GM23338 (cell line): ENCODE measurements at regions not wholly inside any gene's neighbourhood (a gene's known extent, or its start where the extent isn't known, plus 50 kb on each side); places are given as distances from the start of the nearest gene placed in this dataset.

Experiments
- ATAC-seq: fragments of 200-7000 bp; cut with Tn5 transposase; 3 replicates; pipeline ENCODE4 v1.9.1; 2020
- DNase-seq: peaks from one replicate; pipeline ENCODE4 v3.0.0-alpha.2; 2015; ENCODE audit warnings: low spot score
- H2AFZ ChIP-seq: fragments of 200-600 bp; sonication (generic); 2 replicates; pipeline ENCODE4 v1.8.0; 2016; ENCODE audit warnings: antibody characterized with exemption, mild to moderate bottlenecking, moderate library complexity
- H3F3A ChIP-seq: fragments of 200-600 bp; sonication (generic); replicated peaks from 2 replicates; pipeline ENCODE4 v1.8.0; 2017; ENCODE audit warnings: antibody characterized with exemption, mixed run types, low read depth
- H3K27ac ChIP-seq: fragments of 200-600 bp; sonication (generic); 2 replicates; pipeline ENCODE4 v1.6.1; 2016; ENCODE audit warnings: low read depth
- H3K27me3 ChIP-seq: fragments of 200-600 bp; sonication (generic); 2 replicates; pipeline ENCODE4 v1.8.0; 2016; ENCODE audit warnings: mild to moderate bottlenecking, mixed run types, moderate library complexity; ENCODE audit not compliant: insufficient read depth
- H3K36me3 ChIP-seq: fragments of 200-600 bp; sonication (generic); 2 replicates; pipeline ENCODE4 v1.8.0; 2016; ENCODE audit warnings: mild to moderate bottlenecking; ENCODE audit not compliant: insufficient read depth
- H3K4me1 ChIP-seq: fragments of 200-600 bp; sonication (generic); 2 replicates; pipeline ENCODE4 v1.8.0; 2016; ENCODE audit warnings: mild to moderate bottlenecking, moderate library complexity; ENCODE audit not compliant: insufficient read depth
- H3K4me2 ChIP-seq: fragments of 200-600 bp; sonication (generic); 2 replicates; pipeline ENCODE4 v1.7.1; 2017; ENCODE audit warnings: mixed run types
- H3K4me3 ChIP-seq: fragments of 200-600 bp; sonication (generic); 2 replicates; pipeline ENCODE4 v1.6.1; 2016; ENCODE audit warnings: mixed run types
- H3K79me2 ChIP-seq: fragments of 200-600 bp; sonication (generic); replicated peaks from 2 replicates; pipeline ENCODE4 v1.8.0; 2017; ENCODE audit warnings: mild to moderate bottlenecking; ENCODE audit not compliant: insufficient read depth
- H3K9me2 ChIP-seq: fragments of 200-600 bp; sonication (generic); 2 replicates; pipeline ENCODE4 v1.8.0; 2017; ENCODE audit not compliant: insufficient read depth
- H4K20me1 ChIP-seq: fragments of 200-600 bp; sonication (generic); replicated peaks from 2 replicates; pipeline ENCODE4 v1.8.0; 2017; ENCODE audit warnings: mild to moderate bottlenecking; ENCODE audit not compliant: insufficient read depth
- H3K27ac Mint-ChIP-seq: 2 replicates; pipeline ENCODE4 v1.8.0; 2020; ENCODE audit warnings: inconsistent platforms, mild to moderate bottlenecking, moderate library complexity, mixed read lengths
- H3K27me3 Mint-ChIP-seq: 3 replicates; pipeline ENCODE4 v1.8.0; 2022; ENCODE audit warnings: low read depth, mild to moderate bottlenecking, moderate library complexity, mixed read lengths, inconsistent platforms; ENCODE audit not compliant: insufficient read depth, poor library complexity
- H3K36me3 Mint-ChIP-seq: 3 replicates; pipeline ENCODE4 v1.8.0; 2021; ENCODE audit warnings: low read depth, mild to moderate bottlenecking, inconsistent platforms, moderate library complexity, mixed read lengths
- H3K4me1 Mint-ChIP-seq: 3 replicates; pipeline ENCODE4 v1.8.0; 2020; ENCODE audit warnings: mild to moderate bottlenecking, inconsistent platforms, mixed read lengths
- H3K4me3 Mint-ChIP-seq: 3 replicates; pipeline ENCODE4 v1.8.0; 2021; ENCODE audit warnings: moderate library complexity, mild to moderate bottlenecking, inconsistent platforms, mixed read lengths
- H3K9me3 Mint-ChIP-seq: 3 replicates; pipeline ENCODE4 v1.8.0; 2020; ENCODE audit warnings: moderate library complexity, mild to moderate bottlenecking, inconsistent platforms, mixed read lengths
- EZH2 ChIP-seq: fragments of 200-600 bp; sonication (generic); IDR thresholded peaks from one replicate; pipeline ENCODE4 v1.8.0; 2017; ENCODE audit warnings: antibody characterized with exemption, mild to moderate bottlenecking, low read depth; ENCODE audit not compliant: unreplicated experiment
- NANOG ChIP-seq: IDR thresholded peaks from 2 replicates; pipeline ENCODE4 v1.6.1; 2016; ENCODE audit warnings: antibody characterized with exemption, borderline replicate concordance
- STAT1 ChIP-seq: IDR thresholded peaks from one replicate; pipeline ENCODE4 v1.6.1; 2016; ENCODE audit warnings: antibody characterized with exemption; ENCODE audit not compliant: unreplicated experiment
- ZNF114 ChIP-seq: fragments of 250-450 bp; sonication (Bioruptor Pico); IDR thresholded peaks from 2 replicates; pipeline ENCODE4 v1.5.0; 2020; ENCODE audit warnings: mild to moderate bottlenecking, moderate library complexity
- ZNF331 ChIP-seq: fragments of 250-450 bp; sonication (Bioruptor Pico); IDR thresholded peaks from 2 replicates; pipeline ENCODE4 v1.5.0; 2020; ENCODE audit warnings: low read depth, mild to moderate bottlenecking, moderate library complexity
- TF ChIP-seq, protein P1 (sequence below): IDR thresholded peaks from one replicate; pipeline ENCODE4 v1.6.1; 2018; ENCODE audit warnings: antibody characterized with exemption; ENCODE audit not compliant: unreplicated experiment
- TF ChIP-seq, protein P2 (sequence below), 2 experiments: fragments of 200-600 bp in 1 of 2; sonication (generic) in 1 of 2; conservative IDR thresholded peaks; 2 replicates each; pipeline versions ENCODE4 v1.5.1 to v1.6.1; 2016 to 2017; ENCODE audit warnings: antibody characterized with exemption in 2 of 2, low read depth in 2 of 2, mild to moderate bottlenecking in 2 of 2, moderate library complexity in 1 of 2

DNA sequence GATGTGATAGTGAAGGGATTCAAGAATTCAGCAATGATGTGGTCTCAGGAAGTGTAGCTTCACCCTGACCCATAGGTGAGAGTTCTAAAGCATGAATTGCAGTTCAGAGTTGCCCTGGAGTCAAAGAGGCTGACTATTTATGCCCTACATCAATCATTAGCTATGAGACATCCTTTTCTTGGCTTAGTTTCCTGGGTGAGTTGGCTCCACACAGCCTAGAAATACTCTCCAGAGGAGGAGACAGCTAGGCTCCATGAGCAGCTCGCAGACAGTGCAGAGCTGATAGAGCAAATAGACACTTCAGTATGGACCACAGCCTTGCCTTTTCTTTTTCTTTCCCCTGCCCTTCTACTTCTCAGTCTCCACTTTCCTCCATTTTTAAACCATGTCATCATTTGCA lies 1651.8 kb downstream of the MAT2B start (continued):
- TF ChIP-seq EZH2 = no peak
- TF ChIP-seq STAT1 = no peak
- no peak for TF ChIP-seq ZNF331
- TF ChIP-seq, protein P1, sequence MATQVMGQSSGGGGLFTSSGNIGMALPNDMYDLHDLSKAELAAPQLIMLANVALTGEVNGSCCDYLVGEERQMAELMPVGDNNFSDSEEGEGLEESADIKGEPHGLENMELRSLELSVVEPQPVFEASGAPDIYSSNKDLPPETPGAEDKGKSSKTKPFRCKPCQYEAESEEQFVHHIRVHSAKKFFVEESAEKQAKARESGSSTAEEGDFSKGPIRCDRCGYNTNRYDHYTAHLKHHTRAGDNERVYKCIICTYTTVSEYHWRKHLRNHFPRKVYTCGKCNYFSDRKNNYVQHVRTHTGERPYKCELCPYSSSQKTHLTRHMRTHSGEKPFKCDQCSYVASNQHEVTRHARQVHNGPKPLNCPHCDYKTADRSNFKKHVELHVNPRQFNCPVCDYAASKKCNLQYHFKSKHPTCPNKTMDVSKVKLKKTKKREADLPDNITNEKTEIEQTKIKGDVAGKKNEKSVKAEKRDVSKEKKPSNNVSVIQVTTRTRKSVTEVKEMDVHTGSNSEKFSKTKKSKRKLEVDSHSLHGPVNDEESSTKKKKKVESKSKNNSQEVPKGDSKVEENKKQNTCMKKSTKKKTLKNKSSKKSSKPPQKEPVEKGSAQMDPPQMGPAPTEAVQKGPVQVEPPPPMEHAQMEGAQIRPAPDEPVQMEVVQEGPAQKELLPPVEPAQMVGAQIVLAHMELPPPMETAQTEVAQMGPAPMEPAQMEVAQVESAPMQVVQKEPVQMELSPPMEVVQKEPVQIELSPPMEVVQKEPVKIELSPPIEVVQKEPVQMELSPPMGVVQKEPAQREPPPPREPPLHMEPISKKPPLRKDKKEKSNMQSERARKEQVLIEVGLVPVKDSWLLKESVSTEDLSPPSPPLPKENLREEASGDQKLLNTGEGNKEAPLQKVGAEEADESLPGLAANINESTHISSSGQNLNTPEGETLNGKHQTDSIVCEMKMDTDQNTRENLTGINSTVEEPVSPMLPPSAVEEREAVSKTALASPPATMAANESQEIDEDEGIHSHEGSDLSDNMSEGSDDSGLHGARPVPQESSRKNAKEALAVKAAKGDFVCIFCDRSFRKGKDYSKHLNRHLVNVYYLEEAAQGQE = no peak

DNA sequence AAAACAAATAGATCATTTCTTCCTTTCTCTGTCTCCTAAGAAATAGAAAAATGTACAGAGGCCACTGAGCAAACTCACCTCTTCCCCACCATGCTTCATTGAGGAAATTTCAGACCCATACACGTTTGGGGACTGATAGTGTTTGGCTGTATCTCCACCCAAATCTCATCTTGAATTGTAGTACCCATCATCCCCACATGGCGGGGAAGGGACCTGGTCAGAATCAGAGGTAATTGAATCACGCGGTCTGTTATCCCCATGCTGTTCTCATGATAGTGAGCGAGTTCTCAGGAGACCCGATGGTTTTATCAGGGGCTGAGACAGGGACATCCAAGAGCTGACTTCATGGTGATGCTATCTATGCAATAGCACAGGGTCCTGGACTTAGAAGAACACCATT lies 1655.8 kb downstream of the MAT2B start:
- TF ChIP-seq, protein P2, sequence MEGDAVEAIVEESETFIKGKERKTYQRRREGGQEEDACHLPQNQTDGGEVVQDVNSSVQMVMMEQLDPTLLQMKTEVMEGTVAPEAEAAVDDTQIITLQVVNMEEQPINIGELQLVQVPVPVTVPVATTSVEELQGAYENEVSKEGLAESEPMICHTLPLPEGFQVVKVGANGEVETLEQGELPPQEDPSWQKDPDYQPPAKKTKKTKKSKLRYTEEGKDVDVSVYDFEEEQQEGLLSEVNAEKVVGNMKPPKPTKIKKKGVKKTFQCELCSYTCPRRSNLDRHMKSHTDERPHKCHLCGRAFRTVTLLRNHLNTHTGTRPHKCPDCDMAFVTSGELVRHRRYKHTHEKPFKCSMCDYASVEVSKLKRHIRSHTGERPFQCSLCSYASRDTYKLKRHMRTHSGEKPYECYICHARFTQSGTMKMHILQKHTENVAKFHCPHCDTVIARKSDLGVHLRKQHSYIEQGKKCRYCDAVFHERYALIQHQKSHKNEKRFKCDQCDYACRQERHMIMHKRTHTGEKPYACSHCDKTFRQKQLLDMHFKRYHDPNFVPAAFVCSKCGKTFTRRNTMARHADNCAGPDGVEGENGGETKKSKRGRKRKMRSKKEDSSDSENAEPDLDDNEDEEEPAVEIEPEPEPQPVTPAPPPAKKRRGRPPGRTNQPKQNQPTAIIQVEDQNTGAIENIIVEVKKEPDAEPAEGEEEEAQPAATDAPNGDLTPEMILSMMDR (conservative IDR thresholded peaks at IDR 0.05; ENCODE audit: low read depth in 2 of 2) = peak; percentile 49 to 56
- no peak for TF ChIP-seq NANOG
- peak; percentile 62 for DNase-seq
- Histone ChIP-seq H3K79me2 (no peaks in the 10 kb centered on the region), H3K4me2 (no peak overlapping the region), H4K20me1 (no peaks in the 10 kb centered on the region), H2AFZ (no peak overlapping the region), H3K9me2 (no peaks in the 10 kb centered on the region), H3K4me1 (no peaks in the 10 kb centered on the region), H3K27ac (no peak overlapping the region), H3K27me3 (no peaks in the 10 kb centered on the region), H3F3A (no peaks in the 10 kb centered on the region), H3K36me3 (no peaks in the 10 kb centered on the region), H3K4me3 (no peak overlapping the region)
- peak; percentile 41; the same call in 1 of the 3 replicates for ATAC-seq
- H3K4me3 Mint-ChIP-seq = no peak overlapping the region
- H3K27ac Mint-ChIP-seq = no peak overlapping the region
- H3K36me3 Mint-ChIP-seq = no peaks in the 10 kb centered on the region
- H3K9me3 Mint-ChIP-seq = no peaks in the 10 kb centered on the region
- no peaks in the 10 kb centered on the region for H3K27me3 Mint-ChIP-seq
- no peaks in the 10 kb centered on the region for H3K4me1 Mint-ChIP-seq

DNA sequence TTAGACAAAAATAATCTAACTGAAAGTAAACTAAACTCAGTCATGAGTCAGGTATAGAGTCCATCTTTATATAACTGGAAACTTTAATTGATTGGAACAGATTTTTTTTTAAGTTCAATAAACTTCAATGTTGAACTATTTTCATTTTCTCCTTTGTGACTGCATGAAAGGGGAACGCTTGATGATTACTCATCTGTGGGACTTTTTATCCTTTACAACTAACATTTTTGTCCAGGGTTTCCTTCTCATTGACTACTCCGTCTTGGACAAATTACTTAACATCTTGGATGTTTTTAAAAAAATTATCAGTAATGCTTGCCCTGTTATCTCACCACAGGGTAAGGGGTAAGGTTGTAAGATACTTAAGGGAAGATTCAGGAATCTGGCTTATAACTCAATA lies 1658.4 kb downstream of the MAT2B start:
- Mint-ChIP-seq H3K27me3 (no peaks in the 10 kb centered on the region), H3K9me3 (no peaks in the 10 kb centered on the region; the same call in 2 of the 3 replicates), H3K36me3 (no peaks in the 10 kb centered on the region), H3K4me3 (no peak overlapping the region), H3K27ac (no peak overlapping the region), H3K4me1 (no peaks in the 10 kb centered on the region)
- Histone ChIP-seq H4K20me1 (no peaks in the 10 kb centered on the region), H3K36me3 (no peaks in the 10 kb centered on the region), H2AFZ (no peak overlapping the region), H3K79me2 (no peaks in the 10 kb centered on the region), H3K9me2 (no peaks in the 10 kb centered on the region), H3K4me3 (no peak overlapping the region), H3K4me1 (no peaks in the 10 kb centered on the region), H3K27ac (no peak overlapping the region), H3K27me3 (no peaks in the 10 kb centered on the region), H3F3A (no peaks in the 10 kb centered on the region), H3K4me2 (no peak overlapping the region)
- TF ChIP-seq ZNF114 (CRISPR knock-in tag) (no peak), NANOG (no peak)
- TF ChIP-seq, protein P2 (conservative IDR thresholded peaks at IDR 0.05; ENCODE audit: low read depth in 2 of 2) = no peak
- DNase-seq (no peak), ATAC-seq (no peak)
